Progenitor cell of endocrine pancreas (in vitro differentiated cells): ENCODE measurements at regions not wholly inside any gene's neighbourhood (a gene's known extent, or its start where the extent isn't known, plus 50 kb on each side); places are given as distances from the start of the nearest gene placed in this dataset.

Experiments used
- DNase-seq: peaks from one replicate; pipeline ENCODE4 v3.0.0; 2021; ENCODE audit warnings: low spot score; ENCODE audit not compliant: unreplicated experiment
- H3K27ac Mint-ChIP-seq: 2 replicates; pipeline ENCODE4 v1.8.0; 2021; ENCODE audit warnings: mild to moderate bottlenecking, moderate library complexity, mixed read lengths
- H3K27me3 Mint-ChIP-seq: 2 replicates; pipeline ENCODE4 v1.8.0; 2021; ENCODE audit warnings: mixed read lengths
- H3K36me3 Mint-ChIP-seq: 2 replicates; pipeline ENCODE4 v1.8.0; 2022; ENCODE audit warnings: mixed read lengths; ENCODE audit not compliant: insufficient read depth
- H3K4me1 Mint-ChIP-seq: 2 replicates; pipeline ENCODE4 v1.8.0; 2021; ENCODE audit warnings: low read depth, mixed read lengths
- H3K4me3 Mint-ChIP-seq: 2 replicates; pipeline ENCODE4 v1.8.0; 2021; ENCODE audit warnings: low read depth, mild to moderate bottlenecking, moderate library complexity, mixed read lengths
- H3K9me3 Mint-ChIP-seq: 2 replicates; pipeline ENCODE4 v1.8.0; 2021; ENCODE audit warnings: low read depth, mixed read lengths
- CTCF ChIP-seq: fragments of 200-600 bp; sonication (generic); IDR thresholded peaks from one replicate; pipeline ENCODE4 v1.5.0; 2021; ENCODE audit warnings: antibody characterized with exemption, mild to moderate bottlenecking; ENCODE audit not compliant: unreplicated experiment

- no peaks in the 10 kb centered on the region for H3K27me3 Mint-ChIP-seq
These were observed 186.0 kb upstream of the POU3F2 start for GRCh38 chr6:98648211-98648914.

GRCh38 chr6:98650941-98651340 lies 183.4 kb upstream of the POU3F2 start:
- peaks cover 8% of the 10 kb centered on the region for H3K4me1 Mint-ChIP-seq
- H3K36me3 Mint-ChIP-seq, result no peaks in the 10 kb centered on the region
- DNase-seq, result no peak
- no peak overlapping the region for H3K27ac Mint-ChIP-seq
- H3K4me3 Mint-ChIP-seq, result no peak overlapping the region
- no peak for TF ChIP-seq CTCF
- no peaks in the 10 kb centered on the region for H3K9me3 Mint-ChIP-seq
- H3K27me3 Mint-ChIP-seq, result no peaks in the 10 kb centered on the region

More at GRCh38 chr6:98648211-98648914, 186.0 kb upstream of the POU3F2 start:
- Mint-ChIP-seq H3K36me3 (no peaks in the 10 kb centered on the region), H3K27ac (no peak overlapping the region), H3K4me1 (peaks cover 16% of the 10 kb centered on the region), H3K4me3 (no peak overlapping the region), H3K9me3 (no peaks in the 10 kb centered on the region)
- DNase-seq, result no peak
- no peak for TF ChIP-seq CTCF

DNA sequence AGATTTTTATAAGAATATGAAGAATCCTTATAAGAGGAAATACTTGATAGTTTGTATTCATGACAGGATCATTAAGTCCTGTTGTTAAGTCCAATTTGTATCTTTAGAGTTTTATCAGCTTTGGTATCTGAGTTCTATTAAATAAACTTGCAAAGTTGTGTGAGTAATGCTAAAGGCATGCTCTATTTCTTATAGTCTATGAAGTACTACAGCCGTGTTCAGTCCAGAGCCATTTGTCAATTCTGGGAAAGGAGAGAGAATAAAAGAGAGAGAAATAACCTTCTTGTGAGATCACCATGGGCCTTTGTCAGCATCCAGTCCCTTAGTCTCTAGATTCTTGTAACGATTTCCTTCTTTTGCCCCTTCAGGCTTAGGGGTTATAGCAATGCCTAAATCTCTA lies 181.2 kb upstream of the POU3F2 start:
- H3K9me3 Mint-ChIP-seq, result no peaks in the 10 kb centered on the region
- H3K36me3 Mint-ChIP-seq, result no peaks in the 10 kb centered on the region
- H3K4me1 Mint-ChIP-seq, result peaks cover 8% of the 10 kb centered on the region
- H3K4me3 Mint-ChIP-seq, result no peak overlapping the region
- no peak for DNase-seq
- TF ChIP-seq CTCF, result no peak
- no peak overlapping the region for H3K27ac Mint-ChIP-seq
- H3K27me3 Mint-ChIP-seq, result peaks cover 3% of the 10 kb centered on the region

- no peak for TF ChIP-seq CTCF
- Mint-ChIP-seq H3K9me3 (no peaks in the 10 kb centered on the region), H3K4me3 (no peak overlapping the region), H3K27me3 (peaks cover 3% of the 10 kb centered on the region), H3K27ac (no peak overlapping the region), H3K36me3 (no peaks in the 10 kb centered on the region), H3K4me1 (no peaks in the 10 kb centered on the region)
- DNase-seq, result peak; percentile 51
These were observed 176.6 kb upstream of the POU3F2 start for GRCh38 chr6:98657764-98658163.

DNA sequence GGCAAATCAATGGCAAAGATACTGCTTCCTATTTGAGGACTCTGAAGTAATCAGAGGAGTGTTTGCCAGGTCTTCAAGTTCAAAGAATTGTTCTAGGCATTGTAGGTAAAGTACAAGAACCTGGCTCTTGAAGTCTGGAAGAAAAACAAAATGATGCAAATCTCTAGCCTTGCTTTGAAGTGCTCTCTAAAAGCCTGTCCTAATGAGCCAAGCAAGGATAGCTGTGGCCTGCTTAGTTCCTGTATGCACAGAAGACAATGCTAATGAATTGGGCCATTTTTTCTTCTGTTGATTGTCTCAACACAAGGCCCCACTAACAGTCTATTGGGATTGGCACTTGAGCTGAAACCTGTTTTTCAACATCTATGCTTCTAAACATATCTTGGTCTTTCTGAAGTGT lies 165.0 kb upstream of the POU3F2 start:
- no peak overlapping the region for H3K27ac Mint-ChIP-seq
- no peak for TF ChIP-seq CTCF
- H3K27me3 Mint-ChIP-seq, result no peaks in the 10 kb centered on the region
- H3K9me3 Mint-ChIP-seq, result no peaks in the 10 kb centered on the region
- no peak overlapping the region for H3K4me3 Mint-ChIP-seq
- peaks cover 10% of the 10 kb centered on the region for H3K4me1 Mint-ChIP-seq
- DNase-seq, result no peak
- no peaks in the 10 kb centered on the region for H3K36me3 Mint-ChIP-seq
